Vagina (tissue), 2 donors: ENCODE measurements at regions not wholly inside any gene's neighbourhood (a gene's known extent, or its start where the extent isn't known, plus 50 kb on each side); places are given as distances from the start of the nearest gene placed in this dataset.

Source experiments
- POLR2A ChIP-seq, 2 donors: fragments of 450-650 bp; IDR thresholded peaks; one replicate each; pipeline ENCODE4 v1.6.1; 2017; ENCODE audit warnings: antibody characterized with exemption in 2 of 2, mild to moderate bottlenecking in 2 of 2, moderate library complexity in 2 of 2
- TF ChIP-seq, protein P1 (sequence below), 3 experiments: fragments of 450-650 bp in 2 of 3; fragments of 200-600 bp in 1 of 3; sonication (generic) in 1 of 3; IDR thresholded peaks; one replicate each; pipeline ENCODE4 v1.5.1; 2017 to 2019; ENCODE audit warnings: antibody characterized with exemption in 3 of 3, mild to moderate bottlenecking in 2 of 3, moderate library complexity in 2 of 3

DNA sequence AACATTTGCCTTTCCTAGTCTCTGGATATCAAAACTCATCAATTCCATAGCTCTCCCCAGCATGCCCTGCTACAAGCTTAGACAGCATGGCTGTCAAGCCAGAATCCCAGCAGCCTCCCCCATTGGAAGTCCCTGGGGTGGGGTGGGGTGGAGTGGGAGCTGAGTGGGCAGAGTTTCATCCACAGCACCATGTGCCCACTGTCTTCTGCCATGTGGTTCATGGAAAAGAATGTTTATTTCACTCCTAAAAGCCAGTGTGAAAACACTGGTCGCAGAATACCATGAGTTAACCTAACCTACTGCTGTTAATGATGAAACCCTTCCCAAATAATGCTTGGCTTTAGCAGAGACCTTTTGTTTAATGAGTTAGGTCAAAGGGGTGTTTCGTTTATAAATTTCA, 80.2 kb upstream of the KIRREL3 start:
- TF ChIP-seq, protein P1, sequence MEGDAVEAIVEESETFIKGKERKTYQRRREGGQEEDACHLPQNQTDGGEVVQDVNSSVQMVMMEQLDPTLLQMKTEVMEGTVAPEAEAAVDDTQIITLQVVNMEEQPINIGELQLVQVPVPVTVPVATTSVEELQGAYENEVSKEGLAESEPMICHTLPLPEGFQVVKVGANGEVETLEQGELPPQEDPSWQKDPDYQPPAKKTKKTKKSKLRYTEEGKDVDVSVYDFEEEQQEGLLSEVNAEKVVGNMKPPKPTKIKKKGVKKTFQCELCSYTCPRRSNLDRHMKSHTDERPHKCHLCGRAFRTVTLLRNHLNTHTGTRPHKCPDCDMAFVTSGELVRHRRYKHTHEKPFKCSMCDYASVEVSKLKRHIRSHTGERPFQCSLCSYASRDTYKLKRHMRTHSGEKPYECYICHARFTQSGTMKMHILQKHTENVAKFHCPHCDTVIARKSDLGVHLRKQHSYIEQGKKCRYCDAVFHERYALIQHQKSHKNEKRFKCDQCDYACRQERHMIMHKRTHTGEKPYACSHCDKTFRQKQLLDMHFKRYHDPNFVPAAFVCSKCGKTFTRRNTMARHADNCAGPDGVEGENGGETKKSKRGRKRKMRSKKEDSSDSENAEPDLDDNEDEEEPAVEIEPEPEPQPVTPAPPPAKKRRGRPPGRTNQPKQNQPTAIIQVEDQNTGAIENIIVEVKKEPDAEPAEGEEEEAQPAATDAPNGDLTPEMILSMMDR (IDR thresholded peaks at IDR 0.05): no peak
- TF ChIP-seq POLR2A (IDR thresholded peaks at IDR 0.05): no peak
